Inferior parietal cortex (tissue), 1 donor: ENCODE measurements at regions not wholly inside any gene's neighbourhood (a gene's known extent, or its start where the extent isn't known, plus 50 kb on each side); places are given as distances from the start of the nearest gene placed in this dataset.
A peak's percentile ranks its signal among the peaks of the same experiment; 100 is the strongest.

Source experiments
- DNase-seq: peaks from one replicate; pipeline ENCODE4 v3.0.0-alpha.2; 2016; ENCODE audit errors: extremely low spot score

DNA sequence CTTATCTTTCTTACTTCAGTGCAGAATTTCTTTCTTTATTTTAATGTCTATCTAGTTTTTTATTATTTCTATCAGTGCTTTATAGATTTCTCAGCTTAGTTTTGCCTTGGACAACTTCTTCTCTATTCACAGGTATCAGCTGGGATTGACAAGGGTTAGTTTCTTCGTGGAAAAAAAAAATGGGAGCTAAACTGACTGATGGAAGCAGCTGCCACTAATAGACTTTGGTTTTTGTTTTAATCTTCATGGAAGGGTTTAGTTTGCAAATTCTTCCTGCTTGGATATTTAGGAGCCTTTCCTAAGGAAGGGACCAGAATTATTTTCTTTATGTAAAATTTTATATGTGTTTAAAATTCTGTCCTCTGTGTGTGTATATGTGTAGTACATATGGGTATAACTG, 306.1 kb upstream of the FMN2 start:
- no peak for DNase-seq

DNA sequence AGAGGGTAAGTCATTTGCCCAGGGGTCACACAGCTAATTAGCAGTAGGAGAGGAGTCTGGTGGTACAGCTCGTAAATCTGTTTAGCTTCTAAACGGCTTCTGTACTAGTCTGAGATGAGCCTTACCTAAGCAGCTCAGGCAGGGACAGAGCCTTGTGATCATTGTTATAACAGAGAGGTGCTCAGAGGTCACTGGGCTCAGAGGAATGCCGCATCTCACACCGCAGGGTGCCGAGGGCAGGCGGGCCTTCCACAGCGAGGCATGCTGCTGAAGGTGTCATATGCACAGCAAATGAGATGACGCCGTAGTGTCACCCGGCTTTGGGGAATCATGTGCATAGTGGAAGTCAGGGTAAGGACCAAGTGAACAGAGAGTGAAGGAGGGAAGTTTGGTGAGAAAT, 305.2 kb upstream of the FMN2 start:
- DNase-seq, result no peak

DNA sequence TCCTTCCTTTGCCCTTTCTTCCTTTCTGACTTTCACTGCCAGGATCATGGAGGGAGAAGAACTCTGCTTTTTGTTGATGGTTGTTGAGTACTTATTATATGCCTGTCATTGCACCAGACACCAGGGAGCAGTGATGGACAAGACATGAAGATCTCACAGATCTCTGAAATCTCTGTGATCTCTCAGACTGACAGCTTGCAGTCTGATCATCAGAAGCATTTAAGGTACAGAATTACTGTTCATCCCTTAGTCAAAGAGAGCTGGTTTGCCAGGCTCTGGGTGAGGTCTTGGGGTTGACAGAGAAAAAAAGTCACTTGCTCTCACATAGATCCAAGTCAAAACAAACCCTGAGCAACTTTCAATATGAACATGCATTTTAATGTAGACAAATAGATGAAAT, 299.5 kb upstream of the FMN2 start:
- no peak for DNase-seq

DNA sequence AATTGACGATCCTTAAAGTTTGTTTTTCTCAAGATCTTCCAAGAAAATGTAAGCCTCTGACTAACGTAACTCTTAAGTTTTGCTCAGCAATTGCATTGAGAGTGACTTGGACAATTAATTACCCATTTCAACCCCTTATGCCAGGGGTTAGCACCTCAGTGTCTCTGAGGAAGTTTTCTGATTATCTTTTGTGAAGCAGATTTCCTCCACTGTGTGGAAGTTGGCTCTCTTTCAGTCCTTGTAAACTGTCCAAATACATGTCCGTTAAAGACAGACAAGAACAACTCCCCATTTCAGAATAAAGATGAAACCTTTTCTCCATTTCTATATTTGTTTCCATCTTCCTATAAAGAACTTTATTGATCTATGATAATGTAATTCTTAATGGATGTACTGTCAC, 296.4 kb upstream of the FMN2 start:
- DNase-seq, result no peak

DNA sequence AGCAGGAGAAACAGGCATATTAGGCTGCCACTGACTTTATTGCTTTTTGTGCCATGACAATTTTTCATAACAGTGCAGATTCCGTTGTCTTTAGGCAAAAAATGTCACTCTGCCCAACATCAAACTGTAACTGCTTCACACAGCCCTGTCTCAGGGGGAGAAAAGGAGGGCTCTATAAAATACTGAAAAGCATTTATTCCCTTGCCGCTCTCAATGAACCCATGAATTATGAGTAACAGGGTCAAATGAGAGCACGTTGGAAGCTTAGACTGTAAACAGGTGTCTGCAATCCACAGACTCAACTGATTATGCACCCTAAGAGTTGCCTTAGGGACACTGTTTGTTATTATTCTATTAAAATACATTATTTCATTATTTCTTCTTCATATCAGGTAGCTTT, 292.1 kb upstream of the FMN2 start:
- no peak for DNase-seq

DNA sequence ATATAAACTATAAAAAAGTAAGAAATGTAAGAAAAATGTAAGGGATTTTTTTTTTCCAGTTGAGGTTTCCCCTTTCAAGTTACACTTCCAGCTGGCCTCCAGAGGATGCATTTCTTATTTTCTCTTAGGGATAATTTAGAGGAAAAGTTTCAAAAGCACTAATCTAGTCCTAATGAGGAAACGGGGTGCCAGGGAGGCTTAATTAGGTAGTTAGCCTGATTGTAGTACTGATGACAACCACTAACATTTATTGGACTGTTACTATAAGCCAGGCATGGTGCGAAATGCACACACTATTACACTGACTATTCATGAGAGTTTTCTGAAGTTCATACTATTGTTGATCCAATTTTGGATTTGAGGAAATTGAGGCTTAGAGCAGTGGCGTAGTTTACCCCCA, 290.8 kb upstream of the FMN2 start:
- DNase-seq, result no peak

DNA sequence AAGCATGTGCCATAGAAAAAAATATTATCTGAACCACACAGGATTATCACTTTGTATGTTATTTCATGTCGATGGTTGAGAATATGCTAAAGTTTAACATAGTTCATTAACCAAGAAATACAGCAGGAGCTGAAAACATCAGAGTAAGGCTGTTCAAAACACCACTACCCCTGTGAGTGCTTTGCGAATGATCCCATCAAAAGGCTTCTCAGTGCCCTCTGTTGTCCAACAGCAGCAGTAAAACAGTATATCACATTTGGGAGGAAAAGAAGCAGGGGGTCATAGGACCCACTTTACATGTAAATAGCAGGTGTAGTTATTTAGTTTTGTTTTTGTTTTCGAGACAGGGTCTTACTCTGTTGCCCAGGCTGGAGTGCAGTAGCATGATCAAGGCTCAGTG, 289.4 kb upstream of the FMN2 start:
- no peak for DNase-seq

DNA sequence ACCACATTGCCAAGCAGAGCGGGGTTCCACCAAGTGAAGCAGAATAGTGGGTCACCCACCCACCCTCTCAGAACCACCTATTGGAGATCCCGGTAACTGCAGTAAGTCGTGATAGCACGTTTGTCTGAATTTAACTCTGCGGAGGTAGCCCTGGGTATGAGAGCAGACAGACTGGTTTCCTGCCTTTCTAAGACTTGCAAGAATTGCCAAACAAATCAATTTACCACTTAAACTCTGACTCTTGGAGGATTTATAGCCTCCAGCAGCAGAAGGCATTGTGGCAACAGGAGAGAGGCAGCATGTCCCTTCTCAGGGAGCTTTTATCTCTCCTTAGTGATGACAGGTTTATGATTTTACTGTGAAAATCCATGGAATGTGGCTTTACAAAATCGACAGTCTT, 287.9 kb upstream of the FMN2 start:
- DNase-seq, result no peak

DNA sequence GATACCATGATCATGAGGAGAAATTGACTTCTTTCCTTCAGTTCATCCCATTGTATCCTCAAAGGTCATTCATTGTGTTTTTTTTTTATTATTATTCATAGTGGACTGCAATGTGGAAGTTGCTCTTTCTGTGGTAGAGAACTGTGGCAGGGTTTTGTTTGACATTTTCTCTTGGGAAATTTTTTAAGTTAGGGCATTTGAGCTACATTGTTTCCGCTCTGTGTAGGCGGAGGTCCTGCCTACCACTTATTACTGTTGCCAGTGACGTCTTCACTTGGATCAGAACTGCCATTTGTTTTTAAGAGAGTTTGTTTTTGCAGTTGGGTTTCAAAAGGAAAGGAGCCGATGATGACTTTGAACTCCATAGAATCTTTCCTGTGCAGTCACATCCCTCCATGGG, 287.4 kb upstream of the FMN2 start:
- DNase-seq, result no peak

DNA sequence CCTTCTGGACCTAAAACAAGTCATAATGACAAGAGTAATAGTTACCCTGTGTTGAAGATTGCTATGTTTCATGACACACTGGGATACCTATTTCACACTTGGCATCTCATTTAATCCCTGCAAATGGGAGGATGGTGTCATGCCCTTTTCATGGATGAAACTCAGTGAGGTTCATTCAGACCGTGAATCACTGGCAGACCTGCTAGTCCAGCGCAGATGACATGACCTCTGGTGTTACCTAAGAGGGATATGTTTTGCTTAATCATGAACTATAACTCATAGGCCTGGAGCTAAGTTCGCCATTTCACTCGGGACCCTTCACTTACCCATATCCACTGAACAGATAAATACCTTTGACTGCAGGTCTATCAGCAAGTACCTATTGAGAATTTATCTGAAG, 286.6 kb upstream of the FMN2 start:
- no peak for DNase-seq

DNA sequence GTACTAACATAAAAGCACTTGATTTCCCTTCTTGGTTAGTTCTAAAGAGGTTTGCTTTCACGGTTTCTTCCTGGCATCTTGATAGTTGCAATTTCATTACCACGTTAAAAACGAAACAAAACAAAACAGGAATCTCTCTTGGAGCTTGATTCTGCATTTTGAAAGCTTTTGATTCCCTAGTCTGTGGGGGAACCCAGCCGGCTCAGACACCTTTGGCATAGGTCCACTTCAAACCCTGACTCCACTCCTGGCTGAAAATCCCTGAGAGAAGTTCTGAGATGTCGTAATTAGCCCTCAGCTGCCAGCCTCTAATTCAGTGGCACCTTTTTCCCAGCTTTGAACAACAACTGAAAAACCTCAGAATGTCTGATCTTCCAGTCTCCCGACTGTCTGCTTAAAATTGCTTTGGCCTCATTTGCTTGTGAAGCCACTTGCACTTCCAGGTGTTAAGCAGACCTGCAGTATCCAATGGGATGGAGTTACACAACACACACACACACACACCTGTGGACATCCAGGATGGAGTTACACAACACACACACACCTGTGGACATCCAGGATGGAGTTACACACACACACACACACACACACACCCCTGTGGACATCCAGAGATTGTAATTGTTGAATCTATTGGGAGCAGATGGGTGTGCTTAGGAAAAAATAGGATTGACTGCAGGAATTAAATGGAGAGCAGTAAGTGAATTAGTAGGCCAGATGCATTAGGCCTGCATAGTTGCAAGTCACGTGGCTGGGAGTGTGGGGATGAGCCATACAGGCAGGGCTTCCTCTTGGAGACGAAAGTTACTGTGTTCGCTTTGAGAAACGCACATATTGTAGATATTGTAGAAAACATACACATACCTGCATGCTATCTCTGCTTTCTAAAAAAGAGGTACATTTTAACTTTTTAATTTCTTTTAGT, 285.6 kb upstream of the FMN2 start:
- DNase-seq, result no peak

DNA sequence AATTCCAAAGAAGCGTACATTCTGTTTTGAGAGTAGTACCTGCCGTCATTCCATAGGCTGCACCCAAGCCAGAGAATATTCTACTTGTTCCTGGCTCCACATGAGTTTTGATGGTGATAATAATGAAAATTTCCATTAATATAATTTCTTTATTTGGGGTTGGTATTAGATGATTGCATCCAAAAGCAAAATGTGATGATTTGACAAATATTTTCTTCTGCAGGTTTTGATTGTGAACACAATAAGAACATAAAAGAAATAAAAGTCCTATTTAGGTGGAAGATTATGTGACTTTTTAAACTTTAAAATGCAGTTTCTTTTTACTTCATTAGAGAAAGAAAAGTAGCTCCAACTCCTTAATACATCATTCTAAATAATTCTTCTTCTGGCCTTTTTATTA, 284.8 kb upstream of the FMN2 start:
- no peak for DNase-seq

DNA sequence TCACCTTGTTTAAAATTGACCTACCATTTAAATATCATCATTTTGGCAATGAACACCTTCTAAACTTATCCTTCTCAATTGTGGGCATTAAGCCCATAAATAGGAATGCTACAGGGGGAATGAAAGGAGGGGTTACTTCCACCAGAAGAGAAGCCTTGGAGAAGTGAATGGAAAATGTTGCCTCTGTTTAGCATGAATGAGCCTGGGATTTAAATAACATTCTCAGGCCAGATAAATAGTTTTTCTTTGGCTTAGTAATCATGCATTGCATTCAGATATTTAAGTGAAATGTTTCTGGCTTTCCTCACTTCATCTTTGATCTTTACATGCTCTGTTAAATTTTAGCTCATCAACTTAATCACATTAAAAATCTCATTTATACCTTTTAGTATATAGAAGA, 284.3 kb upstream of the FMN2 start:
- no peak for DNase-seq

DNA sequence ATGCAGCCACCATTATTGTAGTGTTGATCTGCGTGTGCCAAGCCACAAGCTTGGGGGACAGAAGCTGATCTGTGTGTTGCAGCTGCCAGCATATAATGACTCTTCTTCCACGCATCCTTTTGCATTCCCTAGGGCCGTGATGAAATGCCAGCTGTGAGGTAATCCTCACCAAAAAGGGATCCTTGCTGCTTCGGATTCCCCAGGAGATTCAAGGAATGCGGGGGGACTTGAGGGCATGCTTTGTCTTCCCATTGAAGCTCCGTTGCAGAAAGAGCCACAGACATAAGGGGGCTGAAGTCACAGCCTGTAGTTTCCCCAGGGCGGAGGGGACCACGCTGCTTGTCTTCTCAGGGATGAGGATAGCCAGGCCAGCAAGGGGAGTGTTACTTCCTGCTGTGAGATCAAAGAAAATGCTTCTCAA, 281.6 kb upstream of the FMN2 start:
- no peak for DNase-seq

DNA sequence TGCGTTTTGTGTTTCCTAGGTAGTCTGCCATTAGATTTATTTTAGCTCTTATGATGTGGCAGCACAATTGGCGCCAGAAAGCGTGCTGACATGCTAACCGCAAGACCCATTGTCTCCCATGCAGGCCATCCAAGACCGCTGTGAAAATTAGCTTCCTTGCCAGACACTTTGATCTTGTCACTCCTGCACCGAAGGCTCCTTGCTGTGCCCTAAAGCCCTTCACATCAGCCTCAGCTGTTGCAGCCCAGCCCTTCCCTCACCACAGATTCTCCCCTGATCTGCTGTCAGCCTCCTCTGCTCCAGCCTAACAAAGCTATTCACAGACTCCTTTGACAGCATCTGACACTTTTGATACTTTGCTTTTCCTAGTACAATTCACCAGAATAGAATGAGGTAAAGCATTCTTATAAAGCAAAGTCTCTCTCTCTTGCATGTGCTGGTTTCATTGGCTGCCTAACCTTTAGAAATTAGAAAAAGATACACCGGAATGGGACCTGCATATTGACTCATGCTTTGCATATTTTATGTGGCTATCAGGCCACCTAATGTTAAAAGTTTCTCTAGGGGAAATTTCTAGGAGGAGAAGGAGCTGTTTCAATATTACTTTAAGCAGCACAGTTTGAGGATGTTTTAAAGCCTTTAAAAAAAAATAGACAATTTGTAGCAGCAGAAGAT, 280.3 kb upstream of the FMN2 start:
- no peak for DNase-seq

DNA sequence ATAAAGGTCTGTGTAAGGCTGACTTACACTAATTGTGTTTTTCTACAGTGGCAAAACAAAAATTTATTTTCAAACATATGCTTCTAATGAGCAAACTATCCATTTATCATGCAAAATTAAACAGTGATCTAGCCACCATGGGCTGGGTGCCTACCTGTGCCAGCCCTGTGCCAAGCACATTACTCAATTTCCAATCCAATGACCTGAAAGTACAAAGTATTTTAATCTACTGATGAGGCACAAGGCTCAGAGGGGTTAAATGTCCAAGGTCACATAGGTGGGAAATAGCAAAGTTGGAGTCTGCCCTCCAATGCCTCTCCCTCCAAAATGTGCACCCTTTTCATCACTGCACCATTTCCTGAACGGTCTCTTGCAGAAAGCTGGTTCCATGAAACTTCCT, 279.1 kb upstream of the FMN2 start:
- no peak for DNase-seq

DNA sequence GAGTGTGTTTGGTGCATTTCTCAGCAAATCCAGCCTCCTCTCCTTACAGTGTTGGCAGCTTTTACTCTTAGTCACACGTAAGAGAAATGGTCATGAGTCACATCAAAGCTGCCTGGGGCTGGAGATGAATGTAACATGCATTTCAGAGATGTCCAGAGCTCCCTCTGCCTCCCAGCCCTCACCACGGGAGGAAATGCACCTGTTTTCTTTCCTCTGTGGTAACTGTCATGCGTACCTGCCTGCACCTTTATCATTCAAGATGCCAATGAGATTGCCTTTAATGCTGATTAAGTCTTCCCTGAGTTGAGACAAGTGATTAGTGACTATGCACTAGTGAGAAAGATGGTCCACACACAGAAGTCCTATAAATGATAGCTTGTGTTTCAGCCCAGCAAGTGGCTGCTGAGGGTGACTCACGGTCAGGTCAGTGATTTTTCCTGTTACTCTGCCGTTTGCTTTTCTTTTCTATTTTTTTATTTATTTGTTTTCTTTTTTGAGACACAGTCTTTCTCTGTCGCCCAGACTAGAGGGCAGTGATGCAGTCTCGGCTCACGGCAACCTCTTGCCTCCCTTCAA, 277.3 kb upstream of the FMN2 start:
- peak; percentile 50 for DNase-seq

DNA sequence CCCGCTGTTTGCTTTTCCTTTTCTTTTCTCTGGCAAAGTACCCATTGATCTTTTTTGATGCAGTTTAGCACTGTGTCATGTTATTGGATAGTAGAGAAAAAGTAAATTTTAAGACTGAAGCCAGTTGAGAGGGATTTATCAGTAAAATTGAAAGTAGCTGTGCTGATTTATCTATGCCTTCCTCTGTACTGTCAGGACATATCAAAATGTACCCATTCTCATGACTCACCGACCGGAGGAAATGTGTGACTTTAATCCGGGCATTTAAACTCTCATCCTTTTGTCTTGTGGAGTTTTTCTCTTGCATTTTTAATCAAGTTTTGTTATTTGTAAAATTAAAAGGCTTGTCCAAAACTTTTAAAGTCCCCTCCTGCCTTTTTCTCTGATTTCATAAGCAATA, 276.6 kb upstream of the FMN2 start:
- DNase-seq, result no peak

DNA sequence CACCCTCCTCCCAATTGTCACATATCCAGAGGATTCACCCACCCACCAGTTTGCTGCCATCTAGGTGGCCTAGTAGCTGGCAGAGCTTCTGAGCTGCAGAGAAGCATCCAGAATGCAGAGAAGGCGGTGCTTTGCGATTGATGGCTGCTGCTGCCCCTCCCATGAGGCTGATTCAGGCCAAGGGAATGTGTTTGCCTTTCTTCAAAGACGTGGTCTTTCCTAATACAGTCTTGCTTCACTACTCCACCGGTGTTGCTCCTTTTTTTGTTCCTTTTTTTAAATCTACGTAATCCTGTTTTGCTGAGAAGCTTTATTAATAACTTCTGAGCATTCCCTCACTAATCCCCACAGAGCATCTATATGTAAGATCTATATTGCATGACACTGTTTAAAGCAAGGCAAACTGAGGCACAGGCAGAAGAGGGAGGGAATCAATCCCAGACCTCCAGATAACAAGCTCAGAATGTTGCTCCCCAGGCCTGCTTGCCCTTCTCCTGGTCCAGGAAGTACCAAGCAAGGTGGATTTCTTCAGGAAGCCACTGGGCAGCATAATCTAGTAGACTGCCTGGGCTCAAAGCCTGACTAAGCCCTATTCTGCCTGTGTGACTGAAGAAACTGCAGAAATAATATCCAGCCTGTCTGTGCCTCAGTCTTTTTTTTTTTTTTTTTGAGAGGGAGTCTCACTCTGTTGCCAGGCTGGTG, 275.5 kb upstream of the FMN2 start:
- no peak for DNase-seq

DNA sequence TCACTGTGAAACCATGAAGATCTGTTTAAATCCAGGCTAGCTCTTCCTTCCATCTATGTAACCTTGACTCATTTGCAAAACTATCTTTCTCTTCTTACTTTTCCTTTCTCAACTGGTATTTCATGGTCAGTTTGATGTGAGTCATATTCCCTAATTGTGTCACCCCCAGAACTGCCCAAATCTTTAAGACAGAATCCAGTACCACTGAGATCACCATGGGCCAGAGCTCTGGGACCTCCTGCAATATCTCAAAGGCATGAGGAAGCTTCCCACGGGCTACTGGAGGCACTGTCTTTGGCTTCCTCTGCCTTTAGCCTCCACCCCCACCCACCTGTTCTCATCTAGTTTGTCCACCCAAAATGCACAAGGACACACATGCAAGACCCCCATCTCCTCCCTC, 274.4 kb upstream of the FMN2 start:
- no peak for DNase-seq

DNA sequence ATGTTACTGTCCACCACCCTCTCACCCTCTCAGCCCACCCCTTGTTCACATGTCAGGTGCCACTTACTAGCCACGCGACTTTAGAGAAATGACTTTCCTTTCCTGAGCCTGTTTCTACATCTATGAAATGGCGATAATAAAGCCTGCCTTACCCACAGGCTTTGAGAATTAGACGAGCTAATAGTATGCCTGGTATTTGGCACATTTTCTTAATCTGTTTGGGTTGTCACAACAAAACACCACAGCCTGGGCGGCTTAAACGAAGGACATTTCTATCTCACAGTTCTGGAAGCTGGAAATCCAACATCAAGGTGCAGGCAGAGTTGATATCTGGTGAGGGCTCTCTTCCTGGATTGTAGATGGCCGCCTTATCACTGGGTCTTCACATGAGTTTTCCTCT, 273.9 kb upstream of the FMN2 start:
- DNase-seq, result no peak

DNA sequence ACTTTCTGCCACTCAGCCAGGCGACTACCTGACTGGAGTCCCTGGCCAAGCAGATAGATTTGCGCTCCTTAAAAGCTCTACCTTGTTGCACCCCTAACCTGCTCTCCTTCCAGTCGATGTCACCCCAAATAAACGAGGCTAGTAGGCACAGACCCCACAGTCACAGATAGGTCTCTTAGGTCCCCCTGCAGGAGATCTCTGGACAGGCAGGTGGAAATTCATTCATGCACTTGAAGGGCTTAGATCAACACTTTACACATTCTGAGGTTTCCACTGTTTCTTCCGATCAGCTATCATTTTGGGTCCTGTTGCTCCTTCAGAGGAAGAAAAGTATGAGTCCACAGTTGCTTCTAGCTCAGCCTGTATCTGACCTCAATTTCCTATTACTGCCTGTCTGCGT, 272.6 kb upstream of the FMN2 start:
- DNase-seq, result no peak
